OCI-LY1 (cell line): ENCODE measurements at regions not wholly inside any gene's neighbourhood (a gene's known extent, or its start where the extent isn't known, plus 50 kb on each side); places are given as distances from the start of the nearest gene placed in this dataset.

Source experiments
- H2AFZ ChIP-seq: fragments of 200-600 bp; sonication (generic), shearing (Covaris generic); 2 replicates; pipeline ENCODE4 v1.6.0; 2014; ENCODE audit warnings: antibody characterized with exemption, mild to moderate bottlenecking, low read length
- H3F3A ChIP-seq: fragments of 200-600 bp; sonication (generic), shearing (Covaris generic); 2 replicates; pipeline ENCODE4 v1.6.0; 2014; ENCODE audit warnings: mild to moderate bottlenecking, antibody characterized with exemption, low read length, moderate library complexity; ENCODE audit not compliant: insufficient read depth
- H3K27ac ChIP-seq: fragments of 200-600 bp; sonication (generic); 2 replicates; pipeline ENCODE4 v1.5.1; 2014; ENCODE audit warnings: low read length, mixed run types, mild to moderate bottlenecking, low read depth; ENCODE audit not compliant: poor library complexity, severe bottlenecking
- H3K27me3 ChIP-seq: fragments of 200-600 bp; sonication (generic); 2 replicates; pipeline ENCODE4 v1.6.0; 2014; ENCODE audit warnings: antibody characterized with exemption, mild to moderate bottlenecking, low read length, moderate library complexity; ENCODE audit not compliant: insufficient read depth
- H3K36me3 ChIP-seq: fragments of 200-600 bp; sonication (generic); 2 replicates; pipeline ENCODE4 v1.6.1; 2014; ENCODE audit warnings: mild to moderate bottlenecking, antibody characterized with exemption, low read length, moderate library complexity, mixed read lengths; ENCODE audit not compliant: insufficient read depth
- H3K4me1 ChIP-seq: fragments of 200-600 bp; sonication (generic); 2 replicates; pipeline ENCODE4 v1.5.1; 2014; ENCODE audit warnings: mild to moderate bottlenecking, low read length, moderate library complexity; ENCODE audit not compliant: insufficient read depth, severe bottlenecking
- H3K4me2 ChIP-seq: fragments of 200-600 bp; sonication (generic), shearing (Covaris generic); 2 replicates; pipeline ENCODE4 v1.6.1; 2014; ENCODE audit warnings: low read length
- H3K4me3 ChIP-seq: fragments of 200-600 bp; sonication (generic); 2 replicates; pipeline ENCODE4 v1.5.1; 2014; ENCODE audit warnings: low read length, low read depth, mild to moderate bottlenecking, mixed read lengths; ENCODE audit not compliant: poor library complexity, severe bottlenecking
- H3K79me2 ChIP-seq: fragments of 200-600 bp; shearing (Covaris generic); 2 replicates; pipeline ENCODE4 v1.6.1; 2016; ENCODE audit warnings: mixed run types, low read length, mixed read lengths; ENCODE audit not compliant: insufficient read depth
- H3K9ac ChIP-seq: fragments of 200-600 bp; sonication (generic), shearing (Covaris generic); 2 replicates; pipeline ENCODE4 v1.6.1; 2014; ENCODE audit warnings: mild to moderate bottlenecking, low read length, mixed read lengths
- H3K9me2 ChIP-seq: fragments of 200-600 bp; sonication (generic), shearing (Covaris generic); 2 replicates; pipeline ENCODE4 v1.6.1; 2014; ENCODE audit warnings: low read depth, mild to moderate bottlenecking, low read length, mixed read lengths
- H3K9me3 ChIP-seq: fragments of 200-600 bp; shearing (Covaris generic); 2 replicates; pipeline ENCODE4 v1.6.1; 2014; ENCODE audit warnings: low read length, mixed read lengths
- H4K20me1 ChIP-seq: fragments of 200-600 bp; sonication (generic), shearing (Covaris generic); 2 replicates; pipeline ENCODE4 v1.6.0; 2016; ENCODE audit warnings: mild to moderate bottlenecking, low read length; ENCODE audit not compliant: insufficient read depth
- EZH2 ChIP-seq: fragments of 200-600 bp; sonication (generic), shearing (Covaris generic); IDR thresholded peaks from 2 replicates; pipeline ENCODE4 v1.8.0; 2017; ENCODE audit warnings: borderline replicate concordance, mixed run types, mild to moderate bottlenecking, antibody characterized with exemption, low read length, moderate library complexity, mixed read lengths
- TF ChIP-seq, protein P1 (sequence below): fragments of 200-600 bp; sonication (generic), shearing (Covaris generic); IDR thresholded peaks from 2 replicates; pipeline ENCODE4 v1.5.1; 2017; ENCODE audit warnings: mild to moderate bottlenecking, antibody characterized with exemption, low read length, moderate library complexity, mixed read lengths

- Histone ChIP-seq H3K4me1 (no peaks in the 10 kb centered on the region), H4K20me1 (no peaks in the 10 kb centered on the region), H3K27ac (no peak overlapping the region), H2AFZ (no peak overlapping the region), H3K27me3 (no peaks in the 10 kb centered on the region), H3K9ac (no peak overlapping the region), H3K36me3 (no peaks in the 10 kb centered on the region), H3F3A (no peaks in the 10 kb centered on the region), H3K4me3 (no peak overlapping the region), H3K79me2 (no peaks in the 10 kb centered on the region), H3K9me2 (no peaks in the 10 kb centered on the region), H3K9me3 (no peaks in the 10 kb centered on the region), H3K4me2 (no peak overlapping the region)
- no peak for TF ChIP-seq EZH2
- TF ChIP-seq, protein P1, sequence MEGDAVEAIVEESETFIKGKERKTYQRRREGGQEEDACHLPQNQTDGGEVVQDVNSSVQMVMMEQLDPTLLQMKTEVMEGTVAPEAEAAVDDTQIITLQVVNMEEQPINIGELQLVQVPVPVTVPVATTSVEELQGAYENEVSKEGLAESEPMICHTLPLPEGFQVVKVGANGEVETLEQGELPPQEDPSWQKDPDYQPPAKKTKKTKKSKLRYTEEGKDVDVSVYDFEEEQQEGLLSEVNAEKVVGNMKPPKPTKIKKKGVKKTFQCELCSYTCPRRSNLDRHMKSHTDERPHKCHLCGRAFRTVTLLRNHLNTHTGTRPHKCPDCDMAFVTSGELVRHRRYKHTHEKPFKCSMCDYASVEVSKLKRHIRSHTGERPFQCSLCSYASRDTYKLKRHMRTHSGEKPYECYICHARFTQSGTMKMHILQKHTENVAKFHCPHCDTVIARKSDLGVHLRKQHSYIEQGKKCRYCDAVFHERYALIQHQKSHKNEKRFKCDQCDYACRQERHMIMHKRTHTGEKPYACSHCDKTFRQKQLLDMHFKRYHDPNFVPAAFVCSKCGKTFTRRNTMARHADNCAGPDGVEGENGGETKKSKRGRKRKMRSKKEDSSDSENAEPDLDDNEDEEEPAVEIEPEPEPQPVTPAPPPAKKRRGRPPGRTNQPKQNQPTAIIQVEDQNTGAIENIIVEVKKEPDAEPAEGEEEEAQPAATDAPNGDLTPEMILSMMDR: no peak
Measured at GRCh38 chr5:153209016-153209415, 281.5 kb upstream of the GRIA1 start.

DNA sequence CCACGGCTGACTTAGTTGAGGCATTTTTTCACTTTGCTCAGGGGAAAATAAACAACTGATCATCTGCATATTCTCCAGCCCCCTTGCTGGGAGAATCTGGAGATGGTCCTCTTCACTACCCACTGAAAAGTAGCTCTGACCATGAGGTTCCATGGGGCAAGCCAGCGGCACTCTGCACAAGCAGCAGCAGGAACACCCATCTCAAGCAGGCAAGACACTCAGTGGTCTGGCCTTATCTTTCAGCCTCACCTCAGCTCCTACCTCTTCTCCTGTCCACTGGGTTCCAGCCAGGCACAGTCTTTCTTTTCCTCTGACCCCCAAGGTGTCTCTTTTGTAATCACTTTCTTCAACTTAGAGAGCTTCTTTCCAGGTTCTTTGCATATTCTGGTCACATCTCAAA is 280.8 kb upstream of the GRIA1 start:
- H3F3A ChIP-seq: no peaks in the 10 kb centered on the region
- H3K4me2 ChIP-seq: no peak overlapping the region
- no peak for TF ChIP-seq EZH2
- TF ChIP-seq, protein P1: no peak
- no peaks in the 10 kb centered on the region for H3K36me3 ChIP-seq
- H3K9me2 ChIP-seq: no peaks in the 10 kb centered on the region
- H3K4me1 ChIP-seq: no peaks in the 10 kb centered on the region
- H3K79me2 ChIP-seq: no peaks in the 10 kb centered on the region
- H3K27ac ChIP-seq: no peak overlapping the region
- H3K9ac ChIP-seq: no peak overlapping the region
- no peak overlapping the region for H2AFZ ChIP-seq
- H3K27me3 ChIP-seq: no peaks in the 10 kb centered on the region
- H4K20me1 ChIP-seq: no peaks in the 10 kb centered on the region
- no peak overlapping the region for H3K4me3 ChIP-seq
- no peaks in the 10 kb centered on the region for H3K9me3 ChIP-seq

GRCh38 chr5:153211076-153211475 is 279.4 kb upstream of the GRIA1 start:
- H3K9ac ChIP-seq: no peak overlapping the region
- H3K4me2 ChIP-seq: no peak overlapping the region
- H3K4me1 ChIP-seq: no peaks in the 10 kb centered on the region
- no peaks in the 10 kb centered on the region for H3F3A ChIP-seq
- H3K27ac ChIP-seq: no peak overlapping the region
- TF ChIP-seq, protein P1: no peak
- TF ChIP-seq EZH2: no peak
- no peak overlapping the region for H2AFZ ChIP-seq
- H3K79me2 ChIP-seq: no peaks in the 10 kb centered on the region
- no peaks in the 10 kb centered on the region for H3K9me3 ChIP-seq
- H4K20me1 ChIP-seq: no peaks in the 10 kb centered on the region
- H3K36me3 ChIP-seq: no peaks in the 10 kb centered on the region
- H3K9me2 ChIP-seq: no peaks in the 10 kb centered on the region
- no peaks in the 10 kb centered on the region for H3K27me3 ChIP-seq
- no peak overlapping the region for H3K4me3 ChIP-seq
